Left lobe of liver (tissue), 2 donors: ENCODE measurements at regions not wholly inside any gene's neighbourhood (a gene's known extent, or its start where the extent isn't known, plus 50 kb on each side); places are given as distances from the start of the nearest gene placed in this dataset.

Experiments used
- ATAC-seq: fragments of 200-7000 bp; cut with Tn5 transposase; one replicate; pipeline ENCODE4 v1.9.1; 2020; ENCODE audit warnings: mild to moderate bottlenecking, moderate library complexity
- DNase-seq: peaks from one replicate; pipeline ENCODE4 v3.0.0-alpha.2; 2020; ENCODE audit warnings: low spot score
- donor health status: DM: no; HTN: no; CAD: no; lungs with moderate emphysema.
- donor health status: DM: no; HTN: yes; CAD: no.

- DNase-seq (no peak), ATAC-seq (no peak)
These were observed 195.2 kb downstream of the KLF12 start for GRCh38 chr13:73939071-73939380.

DNA sequence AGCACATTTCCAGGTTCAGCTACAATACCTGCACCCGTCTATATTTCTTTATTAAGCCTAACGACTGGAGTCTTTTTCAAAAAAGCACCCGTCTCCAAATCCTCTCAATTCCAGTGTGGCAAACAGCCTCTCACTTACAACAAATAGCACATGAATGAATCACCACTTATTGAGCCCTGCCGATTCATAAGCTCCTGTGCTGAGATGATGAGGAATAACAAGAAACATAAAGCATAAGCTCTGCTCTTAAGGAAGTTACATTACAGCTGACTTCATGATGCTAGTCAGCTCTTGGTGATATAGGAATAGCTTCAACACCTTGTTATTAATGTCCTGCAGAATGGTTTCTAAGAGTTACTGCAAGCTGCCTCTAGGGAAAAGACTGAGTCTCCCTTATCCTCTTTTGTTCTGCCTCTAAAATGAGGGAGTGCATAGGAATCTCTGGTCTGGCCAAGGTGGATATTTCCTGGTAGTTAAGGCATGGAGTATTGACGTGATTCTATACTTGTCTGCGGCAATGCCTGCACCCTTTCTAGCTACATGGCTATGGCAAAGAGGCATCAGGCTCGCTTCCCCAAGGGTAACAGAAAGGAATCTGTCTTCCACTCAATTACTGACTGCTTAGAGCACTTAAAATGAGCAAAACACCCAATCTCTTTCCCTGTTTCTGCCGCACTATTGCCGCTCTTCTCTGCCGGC is 195.7 kb downstream of the KLF12 start:
- DNase-seq (no peak), ATAC-seq (no peak)

DNA sequence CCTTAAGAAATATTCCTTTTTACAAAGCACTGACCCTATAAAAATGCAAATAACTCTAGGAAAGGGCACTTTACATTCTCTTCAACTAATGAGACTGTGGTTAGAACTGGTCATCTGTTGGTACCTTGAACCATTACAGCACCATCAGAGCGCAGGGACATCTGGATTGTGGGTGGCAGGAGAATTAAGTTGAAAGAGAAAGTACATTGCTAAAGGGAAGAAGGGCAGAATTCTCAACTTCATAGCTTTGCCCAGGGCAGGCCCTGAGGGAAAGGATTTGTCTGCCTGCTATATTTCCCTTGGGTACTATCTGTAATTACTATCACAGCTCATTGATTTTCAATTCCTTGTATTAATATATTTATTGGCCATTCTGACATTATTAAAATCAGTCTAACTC is 196.8 kb downstream of the KLF12 start:
- DNase-seq (no peak), ATAC-seq (no peak)

- DNase-seq, result no peak
- no peak for ATAC-seq
These were observed 198.2 kb downstream of the KLF12 start for GRCh38 chr13:73935991-73936390.

- no peak for DNase-seq
These were observed 199.4 kb downstream of the KLF12 start for GRCh38 chr13:73934771-73935170.

GRCh38 chr13:73934215-73934641 is 200.0 kb downstream of the KLF12 start:
- DNase-seq, result no peak
- ATAC-seq, result no peak

More at GRCh38 chr13:73934771-73935170, 199.4 kb downstream of the KLF12 start:
- ATAC-seq, result no peak

GRCh38 chr13:73933795-73934194 is 200.4 kb downstream of the KLF12 start:
- ATAC-seq (no peak), DNase-seq (no peak)

DNA sequence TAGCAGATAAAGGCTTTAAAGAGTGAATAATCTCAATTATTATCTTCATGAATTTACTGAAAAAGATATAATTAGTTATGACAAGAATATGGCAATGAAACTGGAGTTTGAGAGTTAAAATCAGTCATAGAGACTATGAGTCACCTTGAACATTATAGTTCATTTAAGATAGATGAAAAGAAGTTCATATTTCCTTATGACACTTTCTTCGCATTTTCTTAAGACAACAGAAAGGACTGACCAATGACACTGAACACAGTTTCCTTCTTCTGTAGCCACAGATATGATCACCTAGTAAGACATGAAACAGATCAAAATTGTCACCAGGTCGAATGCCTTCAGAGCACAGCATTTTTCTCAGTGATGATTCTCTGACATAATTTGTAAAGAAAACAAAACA is 202.1 kb downstream of the KLF12 start:
- DNase-seq (no peak), ATAC-seq (no peak)

DNA sequence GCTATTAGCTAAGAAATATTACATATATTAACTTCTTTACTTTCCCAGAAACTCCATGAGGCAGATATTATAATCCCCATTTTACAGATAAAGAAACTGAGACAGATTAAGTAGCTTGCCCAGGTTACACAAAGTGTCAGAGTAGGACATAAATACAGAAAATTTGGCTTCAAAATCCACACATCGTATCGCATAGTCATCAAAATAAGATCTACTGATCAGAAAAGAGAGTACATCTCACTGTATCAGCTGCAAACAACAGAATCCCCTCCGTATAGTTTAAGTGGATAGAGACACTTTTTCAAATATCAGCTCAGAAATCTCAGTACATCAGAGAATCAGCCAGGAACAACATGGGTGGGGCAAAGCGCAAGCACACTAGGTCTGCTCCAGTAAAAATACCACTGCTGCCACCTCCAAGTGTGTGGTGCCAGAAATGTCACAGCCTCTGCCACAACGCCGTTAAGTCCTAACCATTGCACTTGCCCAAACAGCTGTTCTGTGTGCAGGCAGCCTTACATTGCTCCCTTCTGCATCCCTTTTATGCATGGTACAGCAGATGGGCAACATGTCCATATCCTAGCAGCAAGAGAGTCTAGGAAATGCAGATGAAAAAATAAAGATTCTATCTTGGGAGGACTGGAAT is 204.8 kb downstream of the KLF12 start:
- ATAC-seq (no peak), DNase-seq (no peak)

GRCh38 chr13:73924607-73925006 is 209.6 kb downstream of the KLF12 start:
- DNase-seq (no peak), ATAC-seq (no peak)

DNA sequence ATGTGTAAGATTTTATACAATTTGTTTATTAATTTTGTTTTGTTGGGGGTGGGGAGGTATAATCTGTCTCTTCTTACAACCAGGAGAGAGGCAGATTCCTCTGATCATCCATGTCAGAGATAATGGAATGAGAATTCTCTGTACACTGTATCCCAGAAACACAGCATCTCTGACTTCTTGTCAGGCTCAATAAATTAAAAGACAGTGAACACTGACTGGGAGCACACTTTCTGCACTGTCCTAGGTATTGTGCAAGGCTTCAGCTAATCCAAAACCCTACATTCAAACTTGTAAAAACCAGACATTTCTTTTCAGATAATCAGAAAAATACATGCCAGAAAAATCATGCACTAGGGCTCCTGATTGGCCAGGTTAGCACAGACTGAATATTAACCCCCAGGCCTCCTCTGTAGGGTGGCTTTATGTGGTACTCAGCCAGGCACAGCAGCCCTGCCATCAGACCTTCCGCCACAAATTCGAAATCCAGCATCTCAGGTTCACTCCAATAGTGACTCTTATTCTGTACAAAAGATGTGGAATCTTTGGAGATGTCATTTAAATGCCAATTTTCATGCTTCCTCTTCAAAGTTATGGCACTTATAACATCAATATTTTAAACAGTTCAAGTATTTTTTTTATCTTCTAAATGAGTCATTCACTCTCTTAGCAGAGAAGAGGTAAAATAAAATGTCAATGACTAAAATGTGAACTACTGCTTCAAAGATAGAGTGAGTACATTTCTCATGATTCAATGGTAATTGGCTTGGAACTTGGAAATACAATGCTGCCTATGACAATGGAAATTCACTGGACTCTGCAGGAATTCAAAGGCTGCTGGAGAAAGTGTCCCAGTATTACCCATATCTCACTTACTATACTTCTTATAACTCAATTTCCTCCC is 211.5 kb downstream of the KLF12 start:
- DNase-seq (no peak), ATAC-seq (no peak)

- DNase-seq, result no peak
- ATAC-seq, result no peak
These were observed 215.5 kb downstream of the KLF12 start for GRCh38 chr13:73918691-73919090.

- no peak for DNase-seq
- peak; percentile 29 for ATAC-seq
These were observed 220.3 kb downstream of the KLF12 start for GRCh38 chr13:73913751-73914518.

DNA sequence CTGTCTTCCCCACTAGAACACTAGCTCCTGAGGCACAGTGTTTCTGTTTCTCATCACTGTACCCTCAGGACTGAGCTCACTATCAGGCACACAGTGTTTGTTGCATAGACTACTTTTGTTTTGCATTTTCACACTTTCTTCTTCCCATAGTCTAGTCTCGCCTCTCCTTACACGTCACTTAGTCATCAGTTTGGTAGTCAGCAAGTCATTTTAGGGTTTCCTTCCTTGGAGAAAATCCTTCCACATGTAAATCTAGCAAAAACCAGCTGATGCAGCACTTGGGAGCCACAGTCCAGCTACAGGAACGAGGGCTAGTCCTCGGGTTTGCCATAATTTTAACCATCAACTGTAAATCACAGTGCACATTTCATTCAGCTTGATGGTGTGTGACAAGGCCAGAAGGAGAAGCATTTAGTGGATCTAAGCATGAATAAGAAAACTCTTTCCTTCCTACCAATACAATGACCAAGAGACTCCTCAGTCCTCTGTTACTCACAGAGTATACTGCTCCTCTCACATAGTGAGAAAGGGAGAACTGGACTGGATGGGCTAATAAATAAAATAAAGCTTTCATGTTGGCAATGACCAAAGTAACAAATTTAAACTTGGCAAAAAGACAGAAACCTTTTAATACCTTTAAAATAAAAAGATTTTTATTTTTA is 221.0 kb downstream of the KLF12 start:
- DNase-seq (no peak), ATAC-seq (no peak)

- no peak for DNase-seq
- no peak for ATAC-seq
These were observed 222.8 kb downstream of the KLF12 start for GRCh38 chr13:73911361-73911760.

GRCh38 chr13:73910733-73911132 is 223.5 kb downstream of the KLF12 start:
- ATAC-seq, result no peak
- no peak for DNase-seq

GRCh38 chr13:73908809-73909208 is 225.4 kb downstream of the KLF12 start:
- DNase-seq (no peak), ATAC-seq (peak; percentile 76)

GRCh38 chr13:73904625-73905024 is 229.6 kb downstream of the KLF12 start:
- no peak for DNase-seq
- no peak for ATAC-seq

- ATAC-seq (no peak), DNase-seq (no peak)
These were observed 230.6 kb downstream of the KLF12 start for GRCh38 chr13:73903561-73903960.

DNA sequence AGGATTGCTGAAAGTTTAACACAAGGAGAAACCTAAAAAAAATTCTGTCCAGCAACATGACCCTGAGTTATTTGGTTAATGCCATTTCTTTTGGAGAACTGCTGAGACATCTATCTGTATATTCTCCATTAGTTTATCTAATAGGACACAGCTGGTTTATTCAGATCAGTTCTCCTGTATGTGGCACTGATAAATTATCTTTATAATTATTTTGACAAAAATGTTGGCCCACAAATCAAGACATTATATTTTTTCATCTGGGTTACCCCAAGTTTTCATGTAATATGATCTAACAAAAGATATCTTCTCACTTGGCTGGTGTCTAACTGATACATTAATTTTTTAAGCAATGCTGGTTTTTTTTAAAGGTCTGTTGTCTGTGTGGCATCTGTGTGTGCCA is 231.4 kb downstream of the KLF12 start:
- ATAC-seq, result no peak
- no peak for DNase-seq

DNA sequence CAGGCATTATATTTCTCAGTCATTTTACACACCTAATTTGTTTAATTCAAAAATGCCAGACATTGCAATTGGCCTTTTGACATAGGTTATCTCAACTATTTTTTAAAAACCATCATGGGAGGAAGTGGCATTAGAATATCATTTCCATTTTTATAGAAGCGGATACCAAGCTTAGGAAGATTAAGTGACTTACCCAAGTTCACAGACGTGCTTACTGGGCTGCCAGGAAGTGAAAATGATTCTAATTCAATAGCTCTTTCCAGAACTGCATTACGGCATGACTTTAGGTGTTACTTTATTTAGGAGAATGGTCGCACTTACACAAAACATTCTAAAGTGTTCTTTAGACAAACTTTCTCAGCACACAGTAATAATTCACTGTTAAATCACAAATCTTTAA is 231.9 kb downstream of the KLF12 start:
- DNase-seq (no peak), ATAC-seq (no peak)
